AG09319 (cell line): ENCODE measurements at regions not wholly inside any gene's neighbourhood (a gene's known extent, or its start where the extent isn't known, plus 50 kb on each side); places are given as distances from the start of the nearest gene placed in this dataset.
"Not testable (repeated sequence)": the region's sequence is repeated elsewhere in the genome, so short reads cannot be mapped to it uniquely, and the experiment has no call there.

Experiments
- DNase-seq: peaks from one replicate; pipeline ENCODE4 v3.0.0-alpha.2; 2010; ENCODE audit warnings: low read depth; ENCODE audit errors: extremely low read depth
- CTCF ChIP-seq: IDR thresholded peaks from 2 replicates; pipeline ENCODE4 v1.5.1; 2011; ENCODE audit warnings: low read depth, mild to moderate bottlenecking, inconsistent platforms, low read length, moderate library complexity

GRCh38 chr2:109724533-109725460 lies 69.3 kb upstream of the RGPD5 start:
- DNase-seq: no peak
- TF ChIP-seq CTCF: no peak

GRCh38 chr2:109726379-109727270 lies 67.5 kb upstream of the RGPD5 start:
- no peak for DNase-seq
- TF ChIP-seq CTCF: no peak

- no peak for TF ChIP-seq CTCF
- no peak for DNase-seq
Measured at GRCh38 chr2:109727929-109728447, 66.1 kb upstream of the RGPD5 start.

- DNase-seq: not testable (repeated sequence)
Measured at GRCh38 chr2:109733746-109734145, 60.4 kb upstream of the RGPD5 start.

GRCh38 chr2:109736177-109736827 lies 57.8 kb upstream of the RGPD5 start:
- TF ChIP-seq CTCF: peak; percentile 68
- DNase-seq: peak; percentile 36
